HG02852 (cell line): ENCODE measurements at regions not wholly inside any gene's neighbourhood (a gene's known extent, or its start where the extent isn't known, plus 50 kb on each side); places are given as distances from the start of the nearest gene placed in this dataset.

ENCODE experiments used
- ATAC-seq: cut with Tn5 transposase; IDR thresholded peaks from one replicate; pipeline ENCODE4 v1.9.1; 2021; ENCODE audit warnings: mild to moderate bottlenecking, moderate library complexity; ENCODE audit not compliant: unreplicated experiment

DNA sequence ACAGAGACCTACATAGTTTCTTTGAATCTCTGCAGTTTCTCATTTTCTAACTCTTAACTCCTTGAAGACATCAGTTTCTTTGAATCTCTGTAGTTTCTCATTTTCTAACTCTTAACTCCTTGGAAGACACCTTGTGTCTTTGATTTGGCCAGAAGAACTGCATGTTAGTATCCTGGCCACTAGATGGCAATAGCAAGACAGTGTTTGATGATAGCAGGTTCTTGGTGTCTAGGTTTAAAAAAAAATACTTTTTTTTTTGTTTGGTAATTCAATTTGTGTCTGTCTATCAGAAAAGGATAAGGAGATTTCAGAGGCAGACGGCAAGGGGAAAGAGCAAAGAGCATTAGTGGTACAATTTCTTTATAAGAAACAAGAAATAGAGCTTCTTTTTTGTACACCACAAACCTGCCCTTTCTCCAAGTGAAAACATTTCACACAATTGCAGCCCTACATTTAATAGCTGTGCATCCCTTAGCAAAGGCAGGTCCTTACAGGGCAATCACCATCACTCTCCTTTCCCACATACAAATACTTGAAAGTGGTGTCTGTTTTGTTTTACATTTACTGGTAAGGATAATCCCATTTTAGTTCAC lies 1324.9 kb upstream of the CDH8 start:
- peak; percentile 80 for ATAC-seq

DNA sequence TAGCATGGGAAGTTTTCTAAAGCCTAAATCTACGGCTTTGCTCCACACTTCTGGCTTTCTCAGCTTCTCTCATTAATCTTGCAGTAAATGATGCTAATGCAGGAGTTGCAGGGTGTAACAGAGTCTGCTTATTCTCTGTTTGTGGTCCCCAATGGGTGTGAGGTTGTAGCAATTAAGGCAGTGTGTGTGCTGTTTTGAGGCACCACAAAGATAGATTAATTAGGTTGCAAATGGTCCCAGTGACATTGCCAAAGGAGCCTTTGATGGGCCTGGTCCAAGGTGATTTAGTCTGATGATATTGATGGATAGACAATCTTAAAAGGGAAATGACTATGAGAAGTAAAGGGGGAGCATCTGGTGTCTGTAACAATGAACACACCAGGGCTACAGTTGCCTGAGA lies 1313.7 kb upstream of the CDH8 start:
- ATAC-seq, result no peak

DNA sequence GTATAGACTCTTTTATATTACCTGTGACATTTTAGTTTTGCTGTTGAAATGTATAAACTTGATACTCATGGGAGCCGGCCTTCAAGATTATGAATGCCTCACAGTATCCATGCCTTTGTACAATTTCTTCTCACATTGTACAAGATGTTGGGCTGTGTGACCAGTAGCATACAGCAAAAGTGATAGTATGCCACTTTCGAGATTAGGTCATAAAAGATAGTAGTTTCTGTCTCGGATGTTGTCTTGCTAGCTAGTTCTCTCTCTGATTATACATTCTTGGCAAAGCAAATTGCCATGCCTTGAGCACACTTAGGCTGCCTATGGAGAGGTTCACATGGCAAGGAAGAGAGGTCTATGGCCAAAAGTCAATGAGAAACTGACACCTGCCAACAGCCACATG lies 1309.8 kb upstream of the CDH8 start:
- no peak for ATAC-seq

GRCh38 chr16:63337264-63337663 lies 1301.0 kb upstream of the CDH8 start:
- ATAC-seq, result no peak

GRCh38 chr16:63331111-63331510 lies 1294.9 kb upstream of the CDH8 start:
- no peak for ATAC-seq

DNA sequence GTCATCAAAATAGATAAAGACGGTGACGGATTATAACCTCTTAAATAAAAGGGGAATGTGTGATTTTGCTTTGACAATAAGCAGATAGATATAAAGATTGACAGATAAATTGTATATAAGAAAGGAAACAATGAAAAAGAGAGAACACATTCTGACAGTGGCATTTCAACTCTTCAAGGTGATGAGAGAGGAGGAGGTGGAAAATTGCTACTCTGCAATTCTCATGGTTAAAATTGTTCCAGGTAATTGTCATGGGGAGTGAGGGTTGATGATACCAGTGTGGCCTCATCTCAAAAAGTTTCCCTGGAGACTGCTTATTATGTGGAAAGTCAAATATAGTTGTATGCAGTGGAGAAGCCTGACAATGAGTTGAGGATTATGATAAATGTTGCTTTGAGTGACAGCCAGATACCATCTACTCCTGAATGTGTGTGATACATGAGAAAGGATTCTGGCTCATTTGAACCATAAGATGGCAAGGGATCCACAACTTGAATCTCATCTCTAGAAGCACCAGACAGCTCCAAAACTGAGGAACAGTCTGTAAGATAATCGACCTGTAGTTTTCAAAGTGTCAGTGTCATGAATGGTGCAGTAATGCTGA lies 1290.6 kb upstream of the CDH8 start:
- ATAC-seq, result no peak

- no peak for ATAC-seq
Observed at GRCh38 chr16:63323722-63324705, 1287.8 kb upstream of the CDH8 start.

DNA sequence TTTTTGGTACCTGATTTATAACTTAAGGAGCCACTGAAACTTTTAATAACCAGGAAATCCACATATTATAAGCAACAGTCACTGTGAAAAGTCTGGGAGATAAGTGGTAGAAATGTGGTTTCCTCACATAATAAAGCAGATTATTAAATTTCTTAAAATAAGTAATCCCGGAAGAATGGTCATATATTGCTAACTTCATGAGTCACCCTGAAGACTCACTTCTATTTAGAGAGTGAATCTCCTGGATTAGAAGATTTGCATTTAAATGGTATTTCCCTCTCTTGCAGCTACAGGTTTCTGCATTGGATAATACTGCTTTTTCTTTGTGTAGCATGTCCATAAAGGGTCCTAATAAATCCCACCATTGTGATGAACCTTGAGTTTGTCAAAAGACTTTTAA lies 1286.8 kb upstream of the CDH8 start:
- no peak for ATAC-seq

DNA sequence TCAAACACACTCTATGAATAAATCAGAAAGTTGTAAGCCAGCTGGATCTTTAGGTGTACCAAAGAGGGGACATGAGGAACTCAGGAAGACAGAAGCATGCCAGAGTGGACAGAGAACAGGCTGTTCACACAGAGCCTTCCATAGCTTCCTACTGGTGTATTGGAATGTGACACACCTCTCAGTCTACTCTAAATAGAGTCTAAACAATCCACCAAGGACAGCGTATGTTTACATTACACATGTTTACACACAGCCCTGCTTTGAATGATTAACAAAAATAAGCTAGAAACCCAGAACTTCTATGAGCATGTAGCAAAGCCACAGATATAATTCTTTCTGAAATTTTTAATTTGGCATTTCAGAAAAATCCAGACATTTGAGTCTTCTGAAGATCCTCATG lies 1279.0 kb upstream of the CDH8 start:
- no peak for ATAC-seq

DNA sequence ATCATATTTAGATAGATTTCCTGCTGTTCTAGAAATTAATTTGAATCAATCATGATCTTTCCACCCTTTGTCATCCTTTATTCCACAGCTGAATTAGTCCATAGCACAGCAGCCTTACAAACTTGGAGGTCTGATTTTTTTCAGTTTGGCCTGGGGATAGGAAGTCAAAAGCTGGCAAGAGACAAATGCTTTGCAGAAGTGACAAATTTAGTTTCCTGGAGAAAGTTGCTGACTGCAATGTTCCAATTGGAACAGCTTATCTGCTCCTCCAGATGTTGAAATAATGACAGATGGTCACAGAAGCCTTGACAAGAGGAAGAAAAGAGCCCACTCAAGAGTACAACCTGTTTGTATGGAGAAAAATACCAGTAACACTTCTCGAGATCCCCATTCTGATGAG lies 1276.1 kb upstream of the CDH8 start:
- ATAC-seq, result no peak

GRCh38 chr16:63311313-63311712 lies 1275.1 kb upstream of the CDH8 start:
- ATAC-seq, result no peak

DNA sequence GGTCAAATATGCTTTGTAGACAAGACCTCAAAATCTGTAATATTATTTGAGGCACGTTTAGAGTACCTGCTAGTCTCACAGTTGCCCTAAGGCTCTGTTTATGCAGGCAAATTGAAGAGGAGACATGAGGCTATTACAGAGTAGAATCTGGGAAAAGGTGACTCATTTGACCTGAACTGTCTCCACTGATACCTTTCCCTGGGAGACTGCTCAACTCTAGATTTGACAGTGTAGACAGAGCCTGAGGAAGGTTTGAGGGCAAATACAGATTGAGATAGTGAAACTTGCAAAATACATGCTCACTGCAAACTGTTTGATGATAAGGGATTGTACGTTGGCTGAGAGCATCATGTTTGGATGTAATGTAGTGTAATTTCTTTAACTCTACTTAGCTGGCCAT lies 1266.6 kb upstream of the CDH8 start:
- no peak for ATAC-seq

GRCh38 chr16:63301349-63301748 lies 1265.1 kb upstream of the CDH8 start:
- no peak for ATAC-seq

GRCh38 chr16:63298993-63299392 lies 1262.8 kb upstream of the CDH8 start:
- ATAC-seq, result no peak

DNA sequence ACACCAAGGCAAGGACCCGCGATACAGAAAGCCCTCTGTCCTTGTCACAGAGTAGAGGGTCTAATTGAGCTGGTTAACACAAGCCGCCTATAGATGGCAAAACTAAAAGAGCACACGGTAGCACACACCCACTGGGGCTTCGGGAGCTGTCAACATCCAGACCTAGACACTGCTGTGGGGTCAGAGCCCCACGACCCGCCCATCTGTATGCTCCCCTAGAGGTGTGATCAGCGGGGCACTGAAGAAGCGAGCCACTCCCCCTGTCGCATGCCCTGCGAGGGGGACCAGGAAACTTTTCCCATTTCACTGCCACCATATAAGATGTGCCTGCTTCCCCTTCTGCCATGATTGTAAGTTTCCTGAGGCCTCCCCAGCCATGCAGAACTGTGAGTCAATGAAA lies 1255.8 kb upstream of the CDH8 start:
- no peak for ATAC-seq

DNA sequence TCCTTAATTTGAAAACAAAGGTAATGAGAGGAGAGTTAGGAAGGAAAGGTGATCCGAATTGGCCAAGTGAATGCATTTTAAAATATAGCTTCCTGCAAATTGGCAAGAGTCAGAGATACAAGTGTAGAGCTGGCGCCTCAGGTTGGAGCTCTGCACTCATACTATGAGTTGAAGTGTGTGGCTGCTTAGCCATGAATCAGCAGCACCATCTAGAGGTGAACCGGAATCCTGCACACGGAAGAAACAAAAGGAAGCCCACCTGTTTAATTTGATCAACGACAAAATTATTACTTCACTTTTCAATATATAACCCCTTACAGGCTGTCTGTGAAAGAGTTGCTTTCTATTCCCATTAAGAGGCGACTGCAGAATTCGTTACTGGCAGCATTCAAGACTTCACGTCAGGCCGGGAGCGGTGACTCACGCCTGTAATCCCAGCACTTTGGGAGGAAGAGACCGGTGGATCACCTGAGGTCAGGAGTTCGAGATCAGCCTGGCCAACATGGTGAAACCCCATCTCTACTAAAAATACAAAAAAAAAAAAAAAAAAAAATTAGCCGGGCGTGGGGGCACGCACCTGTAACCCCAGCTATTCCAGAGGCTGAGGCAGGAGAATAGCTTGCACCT lies 1253.7 kb upstream of the CDH8 start:
- peak; percentile 60 for ATAC-seq

DNA sequence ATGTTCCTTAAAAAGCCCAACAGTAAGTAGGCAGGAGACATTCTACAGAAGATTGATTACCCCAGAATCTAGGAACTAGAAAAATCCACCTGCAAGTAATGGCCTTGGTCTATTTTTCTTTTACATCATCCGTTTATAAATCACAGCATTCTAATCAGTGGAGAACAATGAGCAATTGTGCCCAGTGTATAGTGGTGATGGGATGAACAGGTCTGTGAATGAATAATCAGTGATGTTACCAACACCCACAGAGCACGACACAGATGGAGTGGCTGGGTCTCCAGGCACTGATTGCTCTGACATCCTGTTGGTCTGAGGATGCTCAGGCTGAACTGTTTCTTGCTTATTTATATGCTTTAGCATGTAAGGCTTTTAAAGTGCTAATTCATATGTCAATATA lies 1251.2 kb upstream of the CDH8 start:
- ATAC-seq, result no peak

- no peak for ATAC-seq
Observed at GRCh38 chr16:63283721-63284120, 1247.5 kb upstream of the CDH8 start.

GRCh38 chr16:63244631-63245030 lies 1208.4 kb upstream of the CDH8 start:
- no peak for ATAC-seq

DNA sequence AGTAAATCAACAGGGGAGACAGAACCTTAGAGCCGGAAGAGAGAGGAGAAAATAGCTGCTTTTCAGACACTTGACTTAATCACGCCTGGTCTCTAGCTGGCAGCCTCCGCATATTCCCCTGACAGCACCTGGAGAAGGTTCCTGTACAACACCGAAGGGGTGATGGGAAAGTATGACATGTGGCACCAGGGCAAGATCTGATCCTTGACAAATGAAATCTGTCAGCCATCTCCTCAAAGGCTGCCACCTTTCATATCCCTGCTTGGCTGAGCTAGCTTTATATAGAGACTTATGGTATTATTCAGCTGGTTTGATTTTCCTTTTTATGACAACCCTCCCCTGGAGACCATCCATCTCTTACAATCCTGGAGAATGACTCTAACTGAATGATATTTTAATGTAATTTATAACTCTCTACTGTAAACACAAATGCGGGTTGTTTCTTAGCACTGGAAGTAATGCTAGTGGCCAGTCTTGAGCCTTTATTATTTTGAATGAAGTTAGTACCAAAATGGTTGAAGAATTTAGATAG lies 1205.3 kb upstream of the CDH8 start:
- ATAC-seq, result no peak

GRCh38 chr16:63239065-63239570 lies 1202.9 kb upstream of the CDH8 start:
- no peak for ATAC-seq
